ENCODE measurements at regions not wholly inside any gene's neighbourhood (a gene's known extent, or its start where the extent isn't known, plus 50 kb on each side); places are given as distances from the start of the nearest gene placed in this dataset.

DNA sequence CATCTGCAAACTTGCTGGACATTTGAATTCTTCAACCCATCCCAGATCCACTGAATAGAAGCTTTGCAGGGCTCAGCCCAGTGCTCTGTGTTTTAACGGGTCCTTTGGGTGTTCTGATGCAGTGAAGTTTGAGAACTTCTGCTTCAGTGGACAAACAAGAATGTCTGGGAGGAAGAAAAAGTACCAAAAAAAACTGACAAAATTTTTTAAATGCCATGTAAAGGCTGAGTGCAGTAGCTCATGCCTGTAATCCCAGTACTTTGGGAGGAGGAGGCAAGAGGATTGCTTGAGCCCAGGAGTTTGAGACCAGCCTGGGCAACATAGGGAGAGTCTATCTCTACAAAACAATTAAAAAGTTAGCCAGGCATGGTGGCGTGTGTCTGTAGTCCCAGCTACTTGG is 51.8 kb upstream of the FRMD4A start:
- Histone ChIP-seq H3F3A (ENCODE audit: low read depth) (no peaks in the 10 kb centered on the region), H3K36me3 (no peaks in the 10 kb centered on the region), H3K79me2 (ENCODE audit: low read depth) (no peaks in the 10 kb centered on the region), H3K4me2 (no peak overlapping the region), H3K27me3 (no peaks in the 10 kb centered on the region), H3K4me1 (peaks cover 13% of the 10 kb centered on the region), H3K4me3 (no peak overlapping the region), H3K27ac (no peak overlapping the region), H3K9ac (no peak overlapping the region), H4K20me1 (ENCODE audit: low read depth) (no peaks in the 10 kb centered on the region), H3K9me3 (ENCODE audit: low read depth) (no peaks in the 10 kb centered on the region), H2AFZ (replicated peaks) (no peak overlapping the region)
- H3K4me3 Mint-ChIP-seq: no peak overlapping the region
- TF ChIP-seq EZH2phosphoT487 (IDR thresholded peaks at IDR 0.05): no peak
- TF ChIP-seq, protein P1, sequence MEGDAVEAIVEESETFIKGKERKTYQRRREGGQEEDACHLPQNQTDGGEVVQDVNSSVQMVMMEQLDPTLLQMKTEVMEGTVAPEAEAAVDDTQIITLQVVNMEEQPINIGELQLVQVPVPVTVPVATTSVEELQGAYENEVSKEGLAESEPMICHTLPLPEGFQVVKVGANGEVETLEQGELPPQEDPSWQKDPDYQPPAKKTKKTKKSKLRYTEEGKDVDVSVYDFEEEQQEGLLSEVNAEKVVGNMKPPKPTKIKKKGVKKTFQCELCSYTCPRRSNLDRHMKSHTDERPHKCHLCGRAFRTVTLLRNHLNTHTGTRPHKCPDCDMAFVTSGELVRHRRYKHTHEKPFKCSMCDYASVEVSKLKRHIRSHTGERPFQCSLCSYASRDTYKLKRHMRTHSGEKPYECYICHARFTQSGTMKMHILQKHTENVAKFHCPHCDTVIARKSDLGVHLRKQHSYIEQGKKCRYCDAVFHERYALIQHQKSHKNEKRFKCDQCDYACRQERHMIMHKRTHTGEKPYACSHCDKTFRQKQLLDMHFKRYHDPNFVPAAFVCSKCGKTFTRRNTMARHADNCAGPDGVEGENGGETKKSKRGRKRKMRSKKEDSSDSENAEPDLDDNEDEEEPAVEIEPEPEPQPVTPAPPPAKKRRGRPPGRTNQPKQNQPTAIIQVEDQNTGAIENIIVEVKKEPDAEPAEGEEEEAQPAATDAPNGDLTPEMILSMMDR (IDR thresholded peaks at IDR 0.05): no peak
- TF ChIP-seq EZH2 (IDR thresholded peaks at IDR 0.05): no peak
- peaks cover 44% of the 10 kb centered on the region for H3K4me1 Mint-ChIP-seq
- no peak for DNase-seq (ENCODE audit: low spot score)
- H3K36me3 Mint-ChIP-seq: no peaks in the 10 kb centered on the region
- H3K27me3 Mint-ChIP-seq (ENCODE audit: insufficient read depth, low read depth): peaks cover 9% of the 10 kb centered on the region
- peaks cover 2% of the 10 kb centered on the region for H3K9me3 Mint-ChIP-seq
- no peak overlapping the region for H3K27ac Mint-ChIP-seq

- Mint-ChIP-seq H3K36me3 (no peaks in the 10 kb centered on the region), H3K9me3 (peaks cover 2% of the 10 kb centered on the region), H3K27me3 (ENCODE audit: insufficient read depth, low read depth) (peaks cover 9% of the 10 kb centered on the region), H3K4me1 (peaks cover 44% of the 10 kb centered on the region), H3K4me3 (no peak overlapping the region), H3K27ac (no peak overlapping the region)
- no peaks in the 10 kb centered on the region for H3K36me3 ChIP-seq
- no peak overlapping the region for H2AFZ ChIP-seq (replicated peaks)
- H3K9me3 ChIP-seq (ENCODE audit: low read depth): no peaks in the 10 kb centered on the region
- no peak overlapping the region for H3K4me2 ChIP-seq
- no peak overlapping the region for H3K9ac ChIP-seq
- H3F3A ChIP-seq (ENCODE audit: low read depth): no peaks in the 10 kb centered on the region
- no peaks in the 10 kb centered on the region for H3K27me3 ChIP-seq
- no peak overlapping the region for H3K27ac ChIP-seq
- TF ChIP-seq EZH2phosphoT487 (IDR thresholded peaks at IDR 0.05) (no peak), EZH2 (IDR thresholded peaks at IDR 0.05) (no peak)
- TF ChIP-seq, protein P1 (IDR thresholded peaks at IDR 0.05): no peak
- peaks cover 13% of the 10 kb centered on the region for H3K4me1 ChIP-seq
- H3K4me3 ChIP-seq: no peak overlapping the region
- no peaks in the 10 kb centered on the region for H3K79me2 ChIP-seq (ENCODE audit: low read depth)
- no peaks in the 10 kb centered on the region for H4K20me1 ChIP-seq (ENCODE audit: low read depth)
- no peak for DNase-seq (ENCODE audit: low spot score)
These were observed 51.3 kb upstream of the FRMD4A start for GRCh38 chr10:14382022-14382421.

- no peaks in the 10 kb centered on the region for H4K20me1 ChIP-seq (ENCODE audit: low read depth)
- no peak for DNase-seq (ENCODE audit: low spot score)
- no peak overlapping the region for H3K4me3 Mint-ChIP-seq
- peaks cover 2% of the 10 kb centered on the region for H3K9me3 Mint-ChIP-seq
- H3K27ac ChIP-seq: no peak overlapping the region
- no peak overlapping the region for H3K9ac ChIP-seq
- H3F3A ChIP-seq (ENCODE audit: low read depth): no peaks in the 10 kb centered on the region
- peak overlapping the region; percentile 31 for H3K27ac Mint-ChIP-seq
- no peaks in the 10 kb centered on the region for H3K36me3 ChIP-seq
- H3K4me3 ChIP-seq: no peak overlapping the region
- no peaks in the 10 kb centered on the region for H3K36me3 Mint-ChIP-seq
- H2AFZ ChIP-seq (replicated peaks): no peak overlapping the region
- peaks cover 13% of the 10 kb centered on the region for H3K4me1 ChIP-seq
- H3K4me2 ChIP-seq: no peak overlapping the region
- TF ChIP-seq EZH2phosphoT487 (IDR thresholded peaks at IDR 0.05) (no peak), EZH2 (IDR thresholded peaks at IDR 0.05) (no peak)
- TF ChIP-seq, protein P1 (IDR thresholded peaks at IDR 0.05): no peak
- H3K79me2 ChIP-seq (ENCODE audit: low read depth): no peaks in the 10 kb centered on the region
- H3K27me3 ChIP-seq: no peaks in the 10 kb centered on the region
- no peaks in the 10 kb centered on the region for H3K9me3 ChIP-seq (ENCODE audit: low read depth)
- peaks cover 44% of the 10 kb centered on the region for H3K4me1 Mint-ChIP-seq
- H3K27me3 Mint-ChIP-seq (ENCODE audit: insufficient read depth, low read depth): peaks cover 9% of the 10 kb centered on the region
These were observed 50.8 kb upstream of the FRMD4A start for GRCh38 chr10:14381475-14381874.

All from neural progenitor cell (in vitro differentiated cells).